Type B pancreatic cell (in vitro differentiated cells): ENCODE measurements at regions not wholly inside any gene's neighbourhood (a gene's known extent, or its start where the extent isn't known, plus 50 kb on each side); places are given as distances from the start of the nearest gene placed in this dataset.

Experiments
- DNase-seq: peaks from one replicate; pipeline ENCODE4 v3.0.0; 2021; ENCODE audit warnings: mixed read lengths; ENCODE audit not compliant: unreplicated experiment; ENCODE audit errors: extremely low spot score
- H3K27ac Mint-ChIP-seq: 2 replicates; pipeline ENCODE4 v1.8.0; 2021; ENCODE audit warnings: mild to moderate bottlenecking, mixed read lengths
- H3K27me3 Mint-ChIP-seq: 2 replicates; pipeline ENCODE4 v1.8.0; 2021; ENCODE audit warnings: mixed read lengths
- H3K36me3 Mint-ChIP-seq: 2 replicates; pipeline ENCODE4 v1.8.0; 2021; ENCODE audit warnings: mixed read lengths
- H3K4me1 Mint-ChIP-seq: one replicate; pipeline ENCODE4 v1.8.0; 2021; ENCODE audit warnings: mixed read lengths; ENCODE audit not compliant: unreplicated experiment
- H3K4me3 Mint-ChIP-seq: 2 replicates; pipeline ENCODE4 v1.8.0; 2021; ENCODE audit warnings: mild to moderate bottlenecking, mixed read lengths
- H3K9me3 Mint-ChIP-seq: 2 replicates; pipeline ENCODE4 v1.8.0; 2021; ENCODE audit warnings: mixed read lengths
- CTCF ChIP-seq: fragments of 200-600 bp; sonication (generic); conservative IDR thresholded peaks from 2 replicates; pipeline ENCODE4 v1.5.0; 2021; ENCODE audit warnings: antibody characterized with exemption, mild to moderate bottlenecking

DNA sequence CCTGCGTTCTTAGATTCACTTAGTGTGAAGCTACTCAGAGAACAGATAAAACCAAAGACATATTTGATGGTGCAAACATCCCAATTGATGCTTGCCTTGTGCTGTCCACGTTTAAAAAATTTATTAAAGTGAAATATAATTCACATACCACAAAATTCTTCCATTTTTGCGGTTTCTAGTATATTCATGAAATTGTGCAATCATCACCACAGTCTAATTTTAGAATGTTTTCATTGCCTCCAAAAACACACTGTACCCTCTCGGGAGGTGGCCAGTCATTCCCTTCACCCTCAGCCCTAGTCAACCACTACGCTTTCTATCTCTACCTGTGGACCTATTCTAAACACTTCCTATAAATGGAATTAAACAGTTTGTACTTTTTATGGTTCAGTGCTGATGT lies 1109.2 kb downstream of the FLRT2 start:
- Mint-ChIP-seq H3K9me3 (no peaks in the 10 kb centered on the region), H3K4me1 (no peaks in the 10 kb centered on the region), H3K4me3 (no peak overlapping the region), H3K27me3 (no peaks in the 10 kb centered on the region), H3K27ac (no peak overlapping the region), H3K36me3 (no peaks in the 10 kb centered on the region)
- DNase-seq = no peak
- no peak for TF ChIP-seq CTCF

DNA sequence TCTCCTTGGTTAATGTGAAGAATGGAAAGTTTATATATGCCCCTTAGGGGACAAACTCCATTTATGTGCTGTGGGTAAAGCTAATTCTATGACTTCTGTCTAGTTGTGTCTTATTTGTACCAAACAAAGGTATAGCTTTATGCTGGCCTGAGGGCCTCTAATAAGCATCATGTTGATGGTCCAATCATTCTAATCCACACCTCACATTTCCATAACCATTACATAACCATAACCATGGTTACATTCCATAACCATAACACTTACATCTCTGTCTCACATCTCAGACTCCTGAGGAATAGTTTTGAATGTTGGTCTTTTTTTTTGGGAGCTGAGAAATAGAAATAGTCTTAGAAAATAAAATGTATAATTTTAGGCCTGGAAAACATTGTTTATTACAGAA lies 1097.1 kb downstream of the FLRT2 start:
- H3K27me3 Mint-ChIP-seq = no peaks in the 10 kb centered on the region
- H3K9me3 Mint-ChIP-seq = no peaks in the 10 kb centered on the region
- no peaks in the 10 kb centered on the region for H3K36me3 Mint-ChIP-seq
- H3K4me1 Mint-ChIP-seq = no peaks in the 10 kb centered on the region
- no peak overlapping the region for H3K27ac Mint-ChIP-seq
- H3K4me3 Mint-ChIP-seq = no peak overlapping the region
- TF ChIP-seq CTCF = no peak
- no peak for DNase-seq

- H3K4me3 Mint-ChIP-seq = no peak overlapping the region
- no peak for TF ChIP-seq CTCF
- H3K27me3 Mint-ChIP-seq = no peaks in the 10 kb centered on the region
- no peak for DNase-seq
- no peaks in the 10 kb centered on the region for H3K4me1 Mint-ChIP-seq
- no peaks in the 10 kb centered on the region for H3K9me3 Mint-ChIP-seq
- H3K27ac Mint-ChIP-seq = no peak overlapping the region
- no peaks in the 10 kb centered on the region for H3K36me3 Mint-ChIP-seq
These were observed 1096.6 kb downstream of the FLRT2 start for GRCh38 chr14:86626530-86626929.

- Mint-ChIP-seq H3K27me3 (no peaks in the 10 kb centered on the region), H3K27ac (no peak overlapping the region), H3K4me3 (no peak overlapping the region), H3K36me3 (no peaks in the 10 kb centered on the region), H3K4me1 (no peaks in the 10 kb centered on the region), H3K9me3 (no peaks in the 10 kb centered on the region)
- DNase-seq = no peak
- no peak for TF ChIP-seq CTCF
These were observed 1095.7 kb downstream of the FLRT2 start for GRCh38 chr14:86625637-86626036.

GRCh38 chr14:86619726-86620125 lies 1089.8 kb downstream of the FLRT2 start:
- Mint-ChIP-seq H3K36me3 (no peaks in the 10 kb centered on the region), H3K4me3 (no peak overlapping the region), H3K27ac (no peak overlapping the region)

More at GRCh38 chr14:86619726-86620125, 1089.8 kb downstream of the FLRT2 start:
- Mint-ChIP-seq H3K4me1 (no peaks in the 10 kb centered on the region), H3K27me3 (no peaks in the 10 kb centered on the region), H3K9me3 (no peaks in the 10 kb centered on the region)
- no peak for TF ChIP-seq CTCF
- no peak for DNase-seq
